ENCODE measurements at regions not wholly inside any gene's neighbourhood (a gene's known extent, or its start where the extent isn't known, plus 50 kb on each side); places are given as distances from the start of the nearest gene placed in this dataset.

- H3K27me3 ChIP-seq (replicated peaks; ENCODE audit: control insufficient read depth, insufficient read depth, low read length, poor library complexity, severe bottlenecking): peaks cover 3% of the 10 kb centered on the region
- no peaks in the 10 kb centered on the region for H3K4me1 ChIP-seq (ENCODE audit: control insufficient read depth, insufficient read depth, low read length, poor library complexity, severe bottlenecking)
- no peaks in the 10 kb centered on the region for H3K9me3 ChIP-seq (ENCODE audit: control insufficient read depth, low read length)
- H3K36me3 ChIP-seq (ENCODE audit: control insufficient read depth, insufficient read depth, low read length): no peaks in the 10 kb centered on the region
- no peak overlapping the region for H3K27ac ChIP-seq (ENCODE audit: insufficient read depth, low read length, poor library complexity, severe bottlenecking)
- DNase-seq: no peak
- no peak overlapping the region for H3K4me3 ChIP-seq (ENCODE audit: insufficient read depth, low read depth, low read length, poor library complexity, severe bottlenecking)
These were observed 336.7 kb upstream of the PLET1 start for GRCh38 chr11:112597286-112597790.

GRCh38 chr11:112599265-112599664, 338.6 kb upstream of the PLET1 start:
- no peak for DNase-seq
- Histone ChIP-seq H3K4me3 (ENCODE audit: insufficient read depth, low read depth, low read length, poor library complexity, severe bottlenecking) (no peak overlapping the region), H3K9me3 (ENCODE audit: control insufficient read depth, low read length) (no peaks in the 10 kb centered on the region), H3K4me1 (ENCODE audit: control insufficient read depth, insufficient read depth, low read length, poor library complexity, severe bottlenecking) (no peaks in the 10 kb centered on the region), H3K27me3 (replicated peaks; ENCODE audit: control insufficient read depth, insufficient read depth, low read length, poor library complexity, severe bottlenecking) (no peaks in the 10 kb centered on the region), H3K36me3 (ENCODE audit: control insufficient read depth, insufficient read depth, low read length) (no peaks in the 10 kb centered on the region), H3K27ac (ENCODE audit: insufficient read depth, low read length, poor library complexity, severe bottlenecking) (no peak overlapping the region)

- H3K36me3 ChIP-seq (ENCODE audit: control insufficient read depth, insufficient read depth, low read length): no peaks in the 10 kb centered on the region
These were observed 339.3 kb upstream of the PLET1 start for GRCh38 chr11:112599856-112600533.

GRCh38 chr11:112605093-112605666, 344.5 kb upstream of the PLET1 start:
- Histone ChIP-seq H3K27me3 (replicated peaks; ENCODE audit: control insufficient read depth, insufficient read depth, low read length, poor library complexity, severe bottlenecking) (no peaks in the 10 kb centered on the region), H3K9me3 (ENCODE audit: control insufficient read depth, low read length) (no peaks in the 10 kb centered on the region), H3K27ac (ENCODE audit: insufficient read depth, low read length, poor library complexity, severe bottlenecking) (no peak overlapping the region), H3K36me3 (ENCODE audit: control insufficient read depth, insufficient read depth, low read length) (no peaks in the 10 kb centered on the region), H3K4me3 (ENCODE audit: insufficient read depth, low read depth, low read length, poor library complexity, severe bottlenecking) (no peak overlapping the region), H3K4me1 (ENCODE audit: control insufficient read depth, insufficient read depth, low read length, poor library complexity, severe bottlenecking) (no peaks in the 10 kb centered on the region)
- no peak for DNase-seq

More at GRCh38 chr11:112599856-112600533, 339.3 kb upstream of the PLET1 start:
- Histone ChIP-seq H3K27me3 (replicated peaks; ENCODE audit: control insufficient read depth, insufficient read depth, low read length, poor library complexity, severe bottlenecking) (no peaks in the 10 kb centered on the region), H3K4me3 (ENCODE audit: insufficient read depth, low read depth, low read length, poor library complexity, severe bottlenecking) (no peak overlapping the region), H3K4me1 (ENCODE audit: control insufficient read depth, insufficient read depth, low read length, poor library complexity, severe bottlenecking) (no peaks in the 10 kb centered on the region), H3K27ac (ENCODE audit: insufficient read depth, low read length, poor library complexity, severe bottlenecking) (no peak overlapping the region), H3K9me3 (ENCODE audit: control insufficient read depth, low read length) (no peaks in the 10 kb centered on the region)
- DNase-seq: no peak

GRCh38 chr11:112606656-112607055, 346.0 kb upstream of the PLET1 start:
- H3K27me3 ChIP-seq (replicated peaks; ENCODE audit: control insufficient read depth, insufficient read depth, low read length, poor library complexity, severe bottlenecking): no peaks in the 10 kb centered on the region
- DNase-seq: no peak
- no peaks in the 10 kb centered on the region for H3K9me3 ChIP-seq (ENCODE audit: control insufficient read depth, low read length)
- H3K4me1 ChIP-seq (ENCODE audit: control insufficient read depth, insufficient read depth, low read length, poor library complexity, severe bottlenecking): no peaks in the 10 kb centered on the region
- H3K4me3 ChIP-seq (ENCODE audit: insufficient read depth, low read depth, low read length, poor library complexity, severe bottlenecking): no peak overlapping the region
- no peak overlapping the region for H3K27ac ChIP-seq (ENCODE audit: insufficient read depth, low read length, poor library complexity, severe bottlenecking)
- no peaks in the 10 kb centered on the region for H3K36me3 ChIP-seq (ENCODE audit: control insufficient read depth, insufficient read depth, low read length)

- H3K36me3 ChIP-seq (ENCODE audit: control insufficient read depth, insufficient read depth, low read length): no peaks in the 10 kb centered on the region
- no peaks in the 10 kb centered on the region for H3K27me3 ChIP-seq (replicated peaks; ENCODE audit: control insufficient read depth, insufficient read depth, low read length, poor library complexity, severe bottlenecking)
- no peak for DNase-seq
- no peak overlapping the region for H3K4me3 ChIP-seq (ENCODE audit: insufficient read depth, low read depth, low read length, poor library complexity, severe bottlenecking)
- no peaks in the 10 kb centered on the region for H3K9me3 ChIP-seq (ENCODE audit: control insufficient read depth, low read length)
- H3K27ac ChIP-seq (ENCODE audit: insufficient read depth, low read length, poor library complexity, severe bottlenecking): no peak overlapping the region
- no peaks in the 10 kb centered on the region for H3K4me1 ChIP-seq (ENCODE audit: control insufficient read depth, insufficient read depth, low read length, poor library complexity, severe bottlenecking)
These were observed 347.8 kb upstream of the PLET1 start for GRCh38 chr11:112608509-112608908.

GRCh38 chr11:112610494-112610893, 349.8 kb upstream of the PLET1 start:
- Histone ChIP-seq H3K27me3 (replicated peaks; ENCODE audit: control insufficient read depth, insufficient read depth, low read length, poor library complexity, severe bottlenecking) (no peaks in the 10 kb centered on the region), H3K9me3 (ENCODE audit: control insufficient read depth, low read length) (no peaks in the 10 kb centered on the region), H3K4me1 (ENCODE audit: control insufficient read depth, insufficient read depth, low read length, poor library complexity, severe bottlenecking) (no peaks in the 10 kb centered on the region), H3K36me3 (ENCODE audit: control insufficient read depth, insufficient read depth, low read length) (no peaks in the 10 kb centered on the region), H3K4me3 (ENCODE audit: insufficient read depth, low read depth, low read length, poor library complexity, severe bottlenecking) (no peak overlapping the region), H3K27ac (ENCODE audit: insufficient read depth, low read length, poor library complexity, severe bottlenecking) (no peak overlapping the region)
- no peak for DNase-seq

GRCh38 chr11:112610996-112611750, 350.0 kb upstream of the NCAM1 start:
- Histone ChIP-seq H3K27me3 (replicated peaks; ENCODE audit: control insufficient read depth, insufficient read depth, low read length, poor library complexity, severe bottlenecking) (no peaks in the 10 kb centered on the region), H3K9me3 (ENCODE audit: control insufficient read depth, low read length) (no peaks in the 10 kb centered on the region), H3K27ac (ENCODE audit: insufficient read depth, low read length, poor library complexity, severe bottlenecking) (no peak overlapping the region), H3K4me3 (ENCODE audit: insufficient read depth, low read depth, low read length, poor library complexity, severe bottlenecking) (no peak overlapping the region), H3K4me1 (ENCODE audit: control insufficient read depth, insufficient read depth, low read length, poor library complexity, severe bottlenecking) (no peaks in the 10 kb centered on the region), H3K36me3 (ENCODE audit: control insufficient read depth, insufficient read depth, low read length) (no peaks in the 10 kb centered on the region)
- no peak for DNase-seq

- H3K4me3 ChIP-seq (ENCODE audit: insufficient read depth, low read depth, low read length, poor library complexity, severe bottlenecking): no peak overlapping the region
- no peaks in the 10 kb centered on the region for H3K27me3 ChIP-seq (replicated peaks; ENCODE audit: control insufficient read depth, insufficient read depth, low read length, poor library complexity, severe bottlenecking)
- H3K36me3 ChIP-seq (ENCODE audit: control insufficient read depth, insufficient read depth, low read length): no peaks in the 10 kb centered on the region
- DNase-seq: no peak
- H3K9me3 ChIP-seq (ENCODE audit: control insufficient read depth, low read length): no peaks in the 10 kb centered on the region
- H3K27ac ChIP-seq (ENCODE audit: insufficient read depth, low read length, poor library complexity, severe bottlenecking): no peak overlapping the region
- no peaks in the 10 kb centered on the region for H3K4me1 ChIP-seq (ENCODE audit: control insufficient read depth, insufficient read depth, low read length, poor library complexity, severe bottlenecking)
These were observed 349.4 kb upstream of the NCAM1 start for GRCh38 chr11:112611771-112612170.

All from effector memory CD4-positive, alpha-beta T cell (primary cell).